MV-4-11 (cell line): ENCODE measurements at regions not wholly inside any gene's neighbourhood (a gene's known extent, or its start where the extent isn't known, plus 50 kb on each side); places are given as distances from the start of the nearest gene placed in this dataset.

Experiments used
- DNase-seq: peaks from one replicate; lab custom pipeline; 2025; lab: John Stamatoyannopoulos, UW

GRCh38 chr2:129728035-129728972, 251.2 kb upstream of the RAB6C start:
- DNase-seq: no peak

GRCh38 chr2:129729011-129729410, 250.5 kb upstream of the RAB6C start:
- DNase-seq: no peak

GRCh38 chr2:129729646-129730045, 249.8 kb upstream of the RAB6C start:
- DNase-seq: no peak

- no peak for DNase-seq
Measured at GRCh38 chr2:129730979-129731378, 248.5 kb upstream of the RAB6C start.

GRCh38 chr2:129731907-129732629, 247.4 kb upstream of the RAB6C start:
- DNase-seq: no peak

GRCh38 chr2:129732630-129733026, 246.8 kb upstream of the RAB6C start:
- DNase-seq: no peak

GRCh38 chr2:129733041-129733440, 246.4 kb upstream of the RAB6C start:
- DNase-seq: no peak

- DNase-seq: no peak
Measured at GRCh38 chr2:129733579-129733978, 245.9 kb upstream of the RAB6C start.

- DNase-seq: no peak
Measured at GRCh38 chr2:129734343-129735034, 245.0 kb upstream of the RAB6C start.

- no peak for DNase-seq
Measured at GRCh38 chr2:129735576-129735975, 243.9 kb upstream of the RAB6C start.

GRCh38 chr2:129737660-129738527, 241.6 kb upstream of the RAB6C start:
- DNase-seq: no peak

- no peak for DNase-seq
Measured at GRCh38 chr2:129738799-129739198, 240.7 kb upstream of the RAB6C start.

GRCh38 chr2:129740504-129740903, 239.0 kb upstream of the RAB6C start:
- no peak for DNase-seq

GRCh38 chr2:129741165-129741564, 238.3 kb upstream of the RAB6C start:
- DNase-seq: no peak

- DNase-seq: no peak
Measured at GRCh38 chr2:129741623-129742022, 237.8 kb upstream of the RAB6C start.

- DNase-seq: no peak
Measured at GRCh38 chr2:129742415-129743180, 236.9 kb upstream of the RAB6C start.

- DNase-seq: no peak
Measured at GRCh38 chr2:129744141-129744540, 235.3 kb upstream of the RAB6C start.

- no peak for DNase-seq
Measured at GRCh38 chr2:129744649-129745048, 234.8 kb upstream of the RAB6C start.

GRCh38 chr2:129747500-129748125, 231.9 kb upstream of the RAB6C start:
- no peak for DNase-seq

GRCh38 chr2:129748250-129748649, 231.2 kb upstream of the RAB6C start:
- DNase-seq: peak; percentile 75
